ENCODE measurements at regions not wholly inside any gene's neighbourhood (a gene's known extent, or its start where the extent isn't known, plus 50 kb on each side); places are given as distances from the start of the nearest gene placed in this dataset.
"Not testable (repeated sequence)": the region's sequence is repeated elsewhere in the genome, so short reads cannot be mapped to it uniquely, and the experiment has no call there.

GRCh38 chr7:108673699-108674098 lies 104.0 kb downstream of the DNAJB9 start:
- TF ChIP-seq POLR2AphosphoS5, CTCF, POLR2A (IDR thresholded peaks at IDR 0.05): not testable (repeated sequence)
